ENCODE measurements at regions not wholly inside any gene's neighbourhood (a gene's known extent, or its start where the extent isn't known, plus 50 kb on each side); places are given as distances from the start of the nearest gene placed in this dataset.
A peak's percentile ranks its signal among the peaks of the same experiment; 100 is the strongest.

GRCh38 chr3:25902586-25902985, 112.7 kb downstream of the OXSM start:
- Mint-ChIP-seq H3K4me1 (ENCODE audit: unreplicated experiment) (peaks cover 6% of the 10 kb centered on the region), H3K36me3 (no peaks in the 10 kb centered on the region), H3K27ac (no peak overlapping the region), H3K27me3 (peaks cover 6% of the 10 kb centered on the region), H3K4me3 (no peak overlapping the region), H3K9me3 (no peaks in the 10 kb centered on the region)
- DNase-seq (ENCODE audit: extremely low spot score, unreplicated experiment), result no peak
- TF ChIP-seq CTCF (conservative IDR thresholded peaks at IDR 0.05), result no peak

- peaks cover 6% of the 10 kb centered on the region for H3K27me3 Mint-ChIP-seq
- H3K36me3 Mint-ChIP-seq, result no peaks in the 10 kb centered on the region
- no peak overlapping the region for H3K4me3 Mint-ChIP-seq
- peaks cover 6% of the 10 kb centered on the region for H3K4me1 Mint-ChIP-seq (ENCODE audit: unreplicated experiment)
- H3K9me3 Mint-ChIP-seq, result no peaks in the 10 kb centered on the region
- TF ChIP-seq CTCF (conservative IDR thresholded peaks at IDR 0.05), result no peak
- no peak overlapping the region for H3K27ac Mint-ChIP-seq
- DNase-seq (ENCODE audit: extremely low spot score, unreplicated experiment), result no peak
Measured at GRCh38 chr3:25903371-25904129, 113.7 kb downstream of the OXSM start.

GRCh38 chr3:25904206-25904605, 114.3 kb downstream of the OXSM start:
- peak; percentile 53 for TF ChIP-seq CTCF (conservative IDR thresholded peaks at IDR 0.05)
- no peaks in the 10 kb centered on the region for H3K36me3 Mint-ChIP-seq
- peaks cover 6% of the 10 kb centered on the region for H3K4me1 Mint-ChIP-seq (ENCODE audit: unreplicated experiment)
- no peak overlapping the region for H3K4me3 Mint-ChIP-seq
- no peaks in the 10 kb centered on the region for H3K9me3 Mint-ChIP-seq
- no peak for DNase-seq (ENCODE audit: extremely low spot score, unreplicated experiment)
- H3K27me3 Mint-ChIP-seq, result peaks cover 6% of the 10 kb centered on the region
- no peak overlapping the region for H3K27ac Mint-ChIP-seq

GRCh38 chr3:25906132-25906906, 116.4 kb downstream of the OXSM start:
- DNase-seq (ENCODE audit: extremely low spot score, unreplicated experiment), result no peak
- peaks cover 6% of the 10 kb centered on the region for H3K27me3 Mint-ChIP-seq
- TF ChIP-seq CTCF (conservative IDR thresholded peaks at IDR 0.05), result no peak
- H3K9me3 Mint-ChIP-seq, result peaks cover 9% of the 10 kb centered on the region
- no peaks in the 10 kb centered on the region for H3K36me3 Mint-ChIP-seq
- peaks cover 6% of the 10 kb centered on the region for H3K4me1 Mint-ChIP-seq (ENCODE audit: unreplicated experiment)
- H3K27ac Mint-ChIP-seq, result no peak overlapping the region
- no peak overlapping the region for H3K4me3 Mint-ChIP-seq

GRCh38 chr3:25907081-25907480, 117.2 kb downstream of the OXSM start:
- TF ChIP-seq CTCF (conservative IDR thresholded peaks at IDR 0.05), result no peak
- peaks cover 9% of the 10 kb centered on the region for H3K9me3 Mint-ChIP-seq

More at GRCh38 chr3:25907081-25907480, 117.2 kb downstream of the OXSM start:
- DNase-seq (ENCODE audit: extremely low spot score, unreplicated experiment), result no peak
- Mint-ChIP-seq H3K27me3 (peaks cover 6% of the 10 kb centered on the region), H3K4me1 (ENCODE audit: unreplicated experiment) (peaks cover 6% of the 10 kb centered on the region), H3K27ac (no peak overlapping the region), H3K36me3 (no peaks in the 10 kb centered on the region), H3K4me3 (no peak overlapping the region)

All from type B pancreatic cell (in vitro differentiated cells).